BJ (cell line): ENCODE measurements at regions not wholly inside any gene's neighbourhood (a gene's known extent, or its start where the extent isn't known, plus 50 kb on each side); places are given as distances from the start of the nearest gene placed in this dataset.

Experiments
- CTCF ChIA-PET: fragments of 350-600 bp; formaldehyde crosslinking; extraction: SDS; loops from one replicate; lab custom pipeline; 2021; ENCODE audit warnings: antibody characterized with exemption, inconsistent platforms; lab: Yijun Ruan, JAX
- POLR2A ChIA-PET: fragments of 300-600 bp; sonication (Branson Sonifier 250); formaldehyde crosslinking; extraction: SDS; loops from one replicate; lab custom pipeline; 2021; ENCODE audit warnings: antibody characterized with exemption; lab: Charles Lee
- DNase-seq: peaks from one replicate; pipeline ENCODE4 v3.0.0-alpha.2; 2011; ENCODE audit warnings: low read depth
- H3K27me3 ChIP-seq: 2 replicates; pipeline ENCODE4 v1.6.0; 2011; ENCODE audit warnings: low read length; ENCODE audit not compliant: control insufficient read depth, insufficient read depth
- H3K36me3 ChIP-seq: 2 replicates; pipeline ENCODE4 v1.5.1; 2011; ENCODE audit warnings: low read length; ENCODE audit not compliant: control insufficient read depth, insufficient read depth
- H3K4me3 ChIP-seq: 2 replicates; pipeline ENCODE4 v1.5.1; 2011; ENCODE audit warnings: low read depth, mild to moderate bottlenecking, control low read depth, low read length
- TF ChIP-seq, protein P1 (sequence below): IDR thresholded peaks from 2 replicates; pipeline ENCODE4 v1.5.1; 2011; ENCODE audit warnings: low read depth, mild to moderate bottlenecking, control low read depth, inconsistent platforms, low read length, moderate library complexity; ENCODE audit not compliant: insufficient read depth

DNA sequence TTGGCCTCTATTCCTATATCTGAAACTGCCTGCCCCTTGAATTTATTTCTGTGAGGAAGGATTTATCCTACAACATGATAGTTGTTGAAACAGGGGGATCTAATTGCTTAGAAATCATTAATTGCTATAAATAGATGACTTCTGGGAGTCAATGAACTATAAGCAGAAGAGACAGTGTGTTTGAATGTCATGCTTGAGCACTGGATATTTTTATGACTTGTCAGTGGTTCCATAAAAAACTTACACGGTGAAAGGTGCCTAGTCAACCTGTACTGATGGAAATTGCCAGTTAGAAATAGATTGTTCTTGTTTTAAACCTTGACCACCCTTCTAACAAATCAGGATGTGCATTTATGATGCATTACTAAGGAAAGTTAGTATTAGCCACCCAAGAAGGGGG is 306.9 kb upstream of the PPARGC1A start:
- ChIA-PET CTCF (interaction anchor here (2.8 kb wide), 1 partner anchor 14 kb away, joined by 13 read pairs; no protein-coding TSS in a partner anchor), POLR2A (no interaction called here)
- Histone ChIP-seq H3K4me3 (no peak overlapping the region), H3K27me3 (0 out of 2 replicates have a peak, but pooled peaks cover 1% of the 10 kb centered on the region), H3K36me3 (no peaks in the 10 kb centered on the region)
- TF ChIP-seq, protein P1, sequence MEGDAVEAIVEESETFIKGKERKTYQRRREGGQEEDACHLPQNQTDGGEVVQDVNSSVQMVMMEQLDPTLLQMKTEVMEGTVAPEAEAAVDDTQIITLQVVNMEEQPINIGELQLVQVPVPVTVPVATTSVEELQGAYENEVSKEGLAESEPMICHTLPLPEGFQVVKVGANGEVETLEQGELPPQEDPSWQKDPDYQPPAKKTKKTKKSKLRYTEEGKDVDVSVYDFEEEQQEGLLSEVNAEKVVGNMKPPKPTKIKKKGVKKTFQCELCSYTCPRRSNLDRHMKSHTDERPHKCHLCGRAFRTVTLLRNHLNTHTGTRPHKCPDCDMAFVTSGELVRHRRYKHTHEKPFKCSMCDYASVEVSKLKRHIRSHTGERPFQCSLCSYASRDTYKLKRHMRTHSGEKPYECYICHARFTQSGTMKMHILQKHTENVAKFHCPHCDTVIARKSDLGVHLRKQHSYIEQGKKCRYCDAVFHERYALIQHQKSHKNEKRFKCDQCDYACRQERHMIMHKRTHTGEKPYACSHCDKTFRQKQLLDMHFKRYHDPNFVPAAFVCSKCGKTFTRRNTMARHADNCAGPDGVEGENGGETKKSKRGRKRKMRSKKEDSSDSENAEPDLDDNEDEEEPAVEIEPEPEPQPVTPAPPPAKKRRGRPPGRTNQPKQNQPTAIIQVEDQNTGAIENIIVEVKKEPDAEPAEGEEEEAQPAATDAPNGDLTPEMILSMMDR = no peak
- DNase-seq = no peak

DNA sequence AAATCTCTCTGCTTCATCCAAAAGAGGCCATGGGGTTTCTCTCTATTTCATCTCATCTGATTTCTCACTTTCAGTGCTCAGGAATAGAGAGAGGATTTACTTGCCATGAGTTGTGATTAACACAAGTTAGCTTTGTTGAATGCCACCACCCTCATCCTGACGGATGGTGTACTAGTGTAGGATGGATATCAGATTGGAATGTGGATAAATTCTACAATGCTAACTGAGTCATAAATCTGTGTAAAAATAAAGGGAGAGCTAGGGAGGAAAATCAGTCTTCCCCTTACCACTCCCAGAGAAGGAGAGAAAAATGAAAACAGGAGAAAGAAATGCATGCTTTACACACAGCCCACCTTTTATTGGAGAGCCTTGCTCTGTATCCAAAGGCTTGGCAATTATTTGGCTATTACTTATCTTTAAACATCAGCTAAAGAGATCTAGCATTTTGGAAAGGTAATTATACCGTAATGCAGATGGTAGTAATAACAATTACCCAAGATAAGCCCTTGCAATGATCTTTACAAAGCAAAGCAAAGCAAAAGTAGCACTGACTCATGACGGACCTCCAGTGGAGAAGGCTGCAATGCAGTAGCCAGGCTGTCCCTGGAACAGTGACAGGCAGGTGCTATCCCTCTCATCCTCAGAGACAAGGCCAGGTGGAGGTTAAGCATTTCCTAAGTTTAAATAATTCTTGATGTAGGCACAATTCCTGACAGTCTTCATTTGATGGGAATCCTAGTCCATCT is 306.3 kb upstream of the PPARGC1A start:
- no peak for DNase-seq

DNA sequence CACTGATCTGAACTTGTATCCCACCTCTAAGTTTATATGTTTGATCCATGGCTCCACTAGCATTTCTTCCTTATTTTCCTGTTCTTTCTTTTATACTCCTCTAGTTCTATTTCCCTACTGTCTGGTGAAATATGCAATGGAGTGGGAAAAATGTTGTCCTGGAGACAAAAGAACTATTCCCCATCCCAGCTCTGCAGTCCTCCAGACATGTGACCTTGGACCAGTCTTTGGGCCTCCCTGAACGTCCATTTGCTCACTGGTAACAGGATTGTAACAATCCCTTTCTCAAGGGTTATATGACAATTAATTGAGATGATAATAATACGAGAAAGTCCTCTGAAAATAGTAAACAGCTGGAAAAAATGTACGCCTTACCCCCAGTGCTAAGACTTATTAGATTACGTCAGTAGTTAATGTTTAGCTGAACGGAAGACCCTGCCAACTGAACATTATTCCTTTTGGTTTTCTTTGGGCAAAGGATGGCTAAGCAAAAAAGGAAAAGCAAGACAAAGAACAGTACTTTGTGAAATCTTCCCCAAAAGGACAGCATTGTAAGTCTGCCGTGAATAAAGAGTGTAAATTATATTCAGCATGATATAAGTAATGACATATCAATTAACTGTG is 302.3 kb upstream of the PPARGC1A start:
- no peak for DNase-seq
- CTCF ChIA-PET = no interaction called here
- H3K4me3 ChIP-seq = no peak overlapping the region
- TF ChIP-seq, protein P1 = no peak
- no peaks in the 10 kb centered on the region for H3K36me3 ChIP-seq
- POLR2A ChIA-PET = no interaction called here
- no peaks in the 10 kb centered on the region; the same call in 1 of the 2 replicates for H3K27me3 ChIP-seq

More for the DNA sequence above, 306.3 kb upstream of the PPARGC1A start:
- ChIA-PET POLR2A (no interaction called here), CTCF (interaction anchor here (1.0 kb wide), 1 partner anchor 54 kb away, joined by 3 read pairs; no protein-coding TSS in a partner anchor)
- H3K27me3 ChIP-seq = 0 out of 2 replicates have a peak, but pooled peaks cover 1% of the 10 kb centered on the region
- no peaks in the 10 kb centered on the region for H3K36me3 ChIP-seq
- H3K4me3 ChIP-seq = no peak overlapping the region
- TF ChIP-seq, protein P1 = no peak

DNA sequence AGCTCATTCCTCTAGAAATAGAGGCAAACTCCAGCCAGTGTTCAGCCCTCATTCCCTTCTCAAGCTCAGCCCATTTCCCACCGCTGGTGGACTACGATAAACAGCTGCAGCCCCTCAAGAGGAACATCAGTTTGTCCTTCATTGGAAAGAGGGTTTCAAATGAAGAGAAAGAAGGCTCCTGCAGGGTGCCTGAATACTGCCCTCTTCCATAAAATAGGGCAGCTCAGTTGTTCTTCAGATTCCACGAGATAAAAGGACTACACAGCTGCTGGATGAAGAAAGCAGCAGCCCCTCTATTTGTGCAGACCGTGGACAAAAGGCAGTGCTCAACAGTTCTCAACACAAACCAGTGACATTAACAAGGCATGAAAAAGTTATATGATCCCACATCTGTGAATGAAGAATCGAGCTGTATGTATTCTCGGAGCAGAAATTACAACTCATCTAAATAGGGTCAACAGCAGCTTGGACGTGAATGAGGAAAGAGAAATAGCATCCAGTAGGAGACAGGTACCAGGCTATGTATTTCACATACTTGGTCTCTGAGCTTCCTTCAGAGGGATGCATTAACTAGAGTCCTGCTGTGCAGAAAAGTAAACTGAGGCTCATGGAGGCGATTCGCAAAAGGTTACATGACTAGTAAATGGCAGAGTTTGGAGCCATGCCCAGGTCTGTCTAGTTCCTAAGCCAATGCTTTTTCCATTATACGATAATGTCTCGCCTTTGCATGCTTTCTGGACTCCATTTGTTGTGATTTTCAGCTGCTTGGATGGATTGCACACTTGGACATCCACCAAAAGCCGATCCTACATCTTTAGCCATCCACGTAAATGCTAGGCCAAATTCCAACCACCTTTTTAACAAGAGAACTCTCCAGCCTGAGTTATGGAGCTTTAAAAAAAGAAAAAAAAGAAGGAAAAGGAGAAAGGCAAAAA is 301.2 kb upstream of the PPARGC1A start:
- POLR2A ChIA-PET = no interaction called here
- CTCF ChIA-PET = interaction anchor here (1.0 kb wide), 1 partner anchor 316 kb away, joined by 3 read pairs; no protein-coding TSS in a partner anchor
- Histone ChIP-seq H3K36me3 (no peaks in the 10 kb centered on the region), H3K27me3 (no peaks in the 10 kb centered on the region; the same call in 1 of the 2 replicates), H3K4me3 (no peak overlapping the region)
- TF ChIP-seq, protein P1 = no peak
- no peak for DNase-seq
